ENCODE measurements at regions not wholly inside any gene's neighbourhood (a gene's known extent, or its start where the extent isn't known, plus 50 kb on each side); places are given as distances from the start of the nearest gene placed in this dataset.

DNA sequence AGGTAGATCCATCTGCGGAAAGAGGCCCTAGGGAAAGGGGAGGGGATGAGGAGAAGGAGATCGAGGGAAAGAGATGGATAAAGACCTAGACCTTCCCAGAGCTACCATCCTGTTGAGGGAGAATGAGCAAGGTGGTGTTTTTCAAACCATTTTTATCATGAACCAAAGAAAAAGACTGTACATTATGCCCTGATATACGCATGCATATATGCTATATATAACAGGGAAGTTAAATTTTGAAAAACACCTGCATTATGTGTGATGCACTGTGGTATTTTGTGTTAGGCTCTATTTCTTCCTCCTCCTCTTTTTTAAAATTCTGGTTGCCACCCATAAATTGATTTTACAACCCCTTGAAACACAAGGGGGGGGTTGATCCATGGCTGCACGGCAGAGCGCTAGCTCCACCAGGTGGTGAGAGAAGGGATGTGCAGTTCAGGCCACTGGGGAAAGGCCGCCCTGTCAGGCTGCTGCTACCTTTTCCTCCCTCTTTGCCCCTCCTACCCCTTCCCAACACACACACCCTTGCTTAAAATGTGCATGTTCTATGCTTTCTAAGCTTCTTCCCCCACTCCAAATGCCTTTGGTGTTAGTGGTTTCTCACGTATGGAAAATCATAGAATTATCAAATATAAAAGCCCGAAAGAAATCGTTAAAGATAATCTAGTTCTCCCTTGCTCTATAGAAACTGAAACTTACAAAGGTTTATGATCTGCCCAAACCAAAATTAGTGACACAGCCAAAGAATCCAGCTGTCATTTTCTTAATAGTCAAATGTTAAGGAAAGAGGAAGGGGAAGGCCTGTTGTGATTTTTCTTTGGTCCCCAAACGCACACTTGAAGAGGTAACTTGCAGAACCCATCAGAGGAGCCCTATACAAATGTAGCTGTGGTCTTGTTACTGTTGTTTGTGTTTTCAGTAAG is 262.0 kb upstream of the UMPS start:
- Histone ChIP-seq H3K79me1 (ENCODE audit: low read depth, low read length) (no peaks in the 10 kb centered on the region), H2BK12ac (ENCODE audit: low read depth, low read length) (no peak overlapping the region; the same call in 1 of the 2 replicates), H4K91ac (replicated peaks; ENCODE audit: insufficient read length, low read length) (no peak overlapping the region), H3K9me3 (ENCODE audit: insufficient read depth in 2 of 2, low read depth in 1 of 2, low read length in 1 of 2) (no peaks in the 10 kb centered on the region), H3K36me3 (ENCODE audit: control insufficient read depth in 2 of 4, insufficient read depth in 4 of 4, low read length in 3 of 4) (no peaks in the 10 kb centered on the region), H3K4ac (replicated peaks; ENCODE audit: insufficient read length, low read depth, low read length) (no peak overlapping the region), H3K79me2 (ENCODE audit: control insufficient read depth in 1 of 2, insufficient read depth in 2 of 2, low read length in 2 of 2) (no peaks in the 10 kb centered on the region), H2AFZ (ENCODE audit: low read length) (no peak overlapping the region), H3K23me2 (ENCODE audit: low read depth, low read length) (no peaks in the 10 kb centered on the region), H3K27ac (ENCODE audit: low read depth, low read length) (no peak overlapping the region), H2BK120ac (replicated peaks; ENCODE audit: low read depth, low read length) (no peak overlapping the region), H4K20me1 (replicated peaks in 1 of 2; ENCODE audit: control insufficient read depth in 1 of 2, insufficient read depth in 2 of 2, low read length in 2 of 2) (no peaks in the 10 kb centered on the region), H3K23ac (ENCODE audit: insufficient read length) (no peak overlapping the region), H4K8ac (ENCODE audit: extremely low read depth, insufficient read depth, low read length) (no peak overlapping the region), H3K18ac (ENCODE audit: extremely low read depth, low read length) (no peak overlapping the region), H4K5ac (ENCODE audit: insufficient read length, low read depth, low read length) (no peak overlapping the region), H3K4me3 (ENCODE audit: extremely low read depth in 1 of 4, insufficient read depth in 2 of 4, low read depth in 3 of 4, low read length in 4 of 4) (no peak overlapping the region), H3K14ac (ENCODE audit: insufficient read length) (no peak overlapping the region), H2BK15ac (ENCODE audit: low read length) (no peak overlapping the region), H3K9ac (replicated peaks in 1 of 4; ENCODE audit: extremely low read depth in 1 of 4, low read depth in 3 of 4, low read length in 3 of 4) (no peak overlapping the region), H3K4me1 (replicated peaks in 1 of 4; ENCODE audit: control insufficient read depth in 3 of 4, insufficient read depth in 4 of 4, low read length in 3 of 4) (no peaks in the 10 kb centered on the region; a peak in 1 of 7 replicates), H3K4me2 (ENCODE audit: insufficient read depth in 1 of 2, low read depth in 2 of 2, low read length in 2 of 2) (no peak overlapping the region), H2AK5ac (ENCODE audit: low read depth, low read length) (no peak overlapping the region), H2BK20ac (ENCODE audit: low read length) (no peak overlapping the region), H2BK5ac (ENCODE audit: low read depth, low read length) (no peak overlapping the region), H3K27me3 (replicated peaks in 1 of 4; ENCODE audit: control insufficient read depth in 3 of 4, extremely low read depth in 1 of 4, insufficient read depth in 3 of 4, low read length in 3 of 4) (no peaks in the 10 kb centered on the region), H3K56ac (replicated peaks; ENCODE audit: insufficient read length, low read depth, low read length) (no peak overlapping the region)
- ChIA-PET POLR2A (ENCODE audit: partially characterized antibody) (no interaction called here), CTCF (ENCODE audit: partially characterized antibody) (interaction anchor here (0.5 to 14.1 kb wide), 62 partner anchors 9 to 506 kb away, joined by 3 to 220 read pairs (median 4); partner anchors contain the start of gene KALRN)
- peak; percentile 91 for FAIRE-seq
- DNase-seq (ENCODE audit: low read depth in 1 of 2, low spot score in 2 of 2), result peak; percentile 50 to 84
- WGBS, 2 experiments (ENCODE audit: extremely low coverage in 1 of 2, insufficient coverage in 1 of 2, insufficient read length in 1 of 2, insufficient replicate concordance in 2 of 2, low coverage in 1 of 2, low lambda C conversion rate in 2 of 2, missing lambda C conversion rate in 1 of 2), result 54% methylated on average over 10 of the region's 10 CpGs; no CpG with 5 or more reads in 1 of the 2 experiments
- TF ChIP-seq NANOG (IDR thresholded peaks at IDR 0.05; ENCODE audit: insufficient read depth, low read depth, low read length, poor library complexity, severe bottlenecking), result no peak
- no peak for TF ChIP-seq TEAD4 (IDR thresholded peaks at IDR 0.05; ENCODE audit: low read depth, low read length)
- no peak for TF ChIP-seq SUZ12 (IDR thresholded peaks at IDR 0.05; ENCODE audit: low read length)
- TF ChIP-seq RFX5 (IDR thresholded peaks at IDR 0.05; ENCODE audit: borderline replicate concordance, low read depth, low read length), result no peak
- no peak for TF ChIP-seq HDAC2 (IDR thresholded peaks at IDR 0.05; ENCODE audit: borderline replicate concordance in 1 of 2, low read depth in 2 of 2, low read length in 2 of 2)
- peak; percentile 99 to 100 for TF ChIP-seq RAD21 (IDR thresholded peaks at IDR 0.05 in 1 of 2, conservative IDR thresholded peaks at IDR 0.05 in 1 of 2; ENCODE audit: low read depth in 2 of 2, low read length in 2 of 2)
- TF ChIP-seq, protein P1, sequence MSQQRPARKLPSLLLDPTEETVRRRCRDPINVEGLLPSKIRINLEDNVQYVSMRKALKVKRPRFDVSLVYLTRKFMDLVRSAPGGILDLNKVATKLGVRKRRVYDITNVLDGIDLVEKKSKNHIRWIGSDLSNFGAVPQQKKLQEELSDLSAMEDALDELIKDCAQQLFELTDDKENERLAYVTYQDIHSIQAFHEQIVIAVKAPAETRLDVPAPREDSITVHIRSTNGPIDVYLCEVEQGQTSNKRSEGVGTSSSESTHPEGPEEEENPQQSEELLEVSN (IDR thresholded peaks at IDR 0.05), result no peak
